ENCODE measurements at regions not wholly inside any gene's neighbourhood (a gene's known extent, or its start where the extent isn't known, plus 50 kb on each side); places are given as distances from the start of the nearest gene placed in this dataset.

- no peaks in the 10 kb centered on the region for H3K9me3 ChIP-seq
- WGBS: 75% methylated on average over 3 of the region's 3 CpGs
- TF ChIP-seq EP300 (IDR thresholded peaks at IDR 0.05) (no peak), POLR2AphosphoS5 (IDR thresholded peaks at IDR 0.05) (no peak), POLR2A (IDR thresholded peaks at IDR 0.05) (no peak)
- H3K27ac ChIP-seq: no peak overlapping the region
- DNase-seq (ENCODE audit: low spot score in 2 of 2): no peak
- H3K4me3 ChIP-seq: no peak overlapping the region
- H3K36me3 ChIP-seq: no peaks in the 10 kb centered on the region
- H3K4me1 ChIP-seq: peaks cover 12% of the 10 kb centered on the region
- no peaks in the 10 kb centered on the region for H3K27me3 ChIP-seq
Observed at GRCh38 chr11:95595541-95595940, 194.0 kb downstream of the FAM76B start.

DNA sequence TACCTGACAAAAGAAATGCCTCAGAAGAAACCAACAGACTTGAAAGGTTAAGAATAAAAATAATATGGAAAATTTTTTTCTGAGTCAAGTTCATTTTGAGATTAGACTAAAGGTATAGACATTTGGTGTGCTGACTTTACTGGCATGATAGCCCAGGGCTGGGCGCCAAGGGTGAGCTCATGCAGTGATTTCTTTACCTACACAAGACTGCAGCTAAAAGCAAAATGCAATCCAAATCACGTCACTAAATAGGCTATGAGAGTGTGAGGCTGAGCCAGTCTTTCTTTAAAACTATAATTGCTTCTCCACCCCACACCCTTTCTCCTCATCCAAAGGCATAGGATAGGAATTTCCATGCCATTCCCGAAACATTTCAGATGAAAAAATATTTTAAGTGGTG lies 196.5 kb downstream of the FAM76B start:
- Histone ChIP-seq H3K4me1 (peaks cover 12% of the 10 kb centered on the region), H3K36me3 (no peaks in the 10 kb centered on the region), H3K27ac (peak overlapping the region; percentile 25), H3K27me3 (no peaks in the 10 kb centered on the region), H3K4me3 (no peak overlapping the region), H3K9me3 (no peaks in the 10 kb centered on the region)
- WGBS: 54% methylated on average over 3 of the region's 3 CpGs
- TF ChIP-seq EP300 (IDR thresholded peaks at IDR 0.05): no peak
- no peak for TF ChIP-seq POLR2A (IDR thresholded peaks at IDR 0.05)
- TF ChIP-seq POLR2AphosphoS5 (IDR thresholded peaks at IDR 0.05): no peak
- TF ChIP-seq, protein P1, sequence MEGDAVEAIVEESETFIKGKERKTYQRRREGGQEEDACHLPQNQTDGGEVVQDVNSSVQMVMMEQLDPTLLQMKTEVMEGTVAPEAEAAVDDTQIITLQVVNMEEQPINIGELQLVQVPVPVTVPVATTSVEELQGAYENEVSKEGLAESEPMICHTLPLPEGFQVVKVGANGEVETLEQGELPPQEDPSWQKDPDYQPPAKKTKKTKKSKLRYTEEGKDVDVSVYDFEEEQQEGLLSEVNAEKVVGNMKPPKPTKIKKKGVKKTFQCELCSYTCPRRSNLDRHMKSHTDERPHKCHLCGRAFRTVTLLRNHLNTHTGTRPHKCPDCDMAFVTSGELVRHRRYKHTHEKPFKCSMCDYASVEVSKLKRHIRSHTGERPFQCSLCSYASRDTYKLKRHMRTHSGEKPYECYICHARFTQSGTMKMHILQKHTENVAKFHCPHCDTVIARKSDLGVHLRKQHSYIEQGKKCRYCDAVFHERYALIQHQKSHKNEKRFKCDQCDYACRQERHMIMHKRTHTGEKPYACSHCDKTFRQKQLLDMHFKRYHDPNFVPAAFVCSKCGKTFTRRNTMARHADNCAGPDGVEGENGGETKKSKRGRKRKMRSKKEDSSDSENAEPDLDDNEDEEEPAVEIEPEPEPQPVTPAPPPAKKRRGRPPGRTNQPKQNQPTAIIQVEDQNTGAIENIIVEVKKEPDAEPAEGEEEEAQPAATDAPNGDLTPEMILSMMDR (IDR thresholded peaks at IDR 0.05): no peak
- DNase-seq (ENCODE audit: low spot score in 2 of 2): no peak

GRCh38 chr11:95592471-95592870 lies 197.1 kb downstream of the FAM76B start:
- peaks cover 12% of the 10 kb centered on the region for H3K4me1 ChIP-seq
- TF ChIP-seq EP300 (IDR thresholded peaks at IDR 0.05) (no peak), POLR2A (IDR thresholded peaks at IDR 0.05) (no peak), POLR2AphosphoS5 (IDR thresholded peaks at IDR 0.05) (no peak)
- TF ChIP-seq, protein P1 (IDR thresholded peaks at IDR 0.05): no peak
- 39% methylated on average over 4 of the region's 4 CpGs for WGBS
- DNase-seq (ENCODE audit: low spot score in 2 of 2): no peak
- H3K27me3 ChIP-seq: no peaks in the 10 kb centered on the region
- no peaks in the 10 kb centered on the region for H3K36me3 ChIP-seq
- peak overlapping the region; percentile 25 for H3K27ac ChIP-seq
- no peaks in the 10 kb centered on the region for H3K9me3 ChIP-seq
- no peak overlapping the region for H3K4me3 ChIP-seq

- TF ChIP-seq POLR2A (IDR thresholded peaks at IDR 0.05) (no peak), POLR2AphosphoS5 (IDR thresholded peaks at IDR 0.05) (no peak)
- no peaks in the 10 kb centered on the region for H3K9me3 ChIP-seq
- peaks cover 10% of the 10 kb centered on the region for H3K4me1 ChIP-seq
- WGBS: 72% methylated on average over 10 of the region's 10 CpGs
- no peak for DNase-seq (ENCODE audit: low spot score in 2 of 2)
- no peaks in the 10 kb centered on the region for H3K36me3 ChIP-seq
- no peak overlapping the region for H3K4me3 ChIP-seq
- no peaks in the 10 kb centered on the region for H3K27me3 ChIP-seq
- no peak overlapping the region for H3K27ac ChIP-seq
Observed at GRCh38 chr11:95589893-95590612, 199.5 kb downstream of the FAM76B start.

- no peaks in the 10 kb centered on the region for H3K36me3 ChIP-seq
- no peak overlapping the region for H3K27ac ChIP-seq
- DNase-seq (ENCODE audit: low spot score in 2 of 2): no peak
- WGBS: 87% methylated on average over 3 of the region's 3 CpGs
- H3K9me3 ChIP-seq: no peaks in the 10 kb centered on the region
- H3K4me3 ChIP-seq: no peak overlapping the region
- TF ChIP-seq POLR2A (IDR thresholded peaks at IDR 0.05): no peak
- TF ChIP-seq POLR2AphosphoS5 (IDR thresholded peaks at IDR 0.05): no peak
- TF ChIP-seq EP300 (IDR thresholded peaks at IDR 0.05): no peak
- peaks cover 10% of the 10 kb centered on the region for H3K4me1 ChIP-seq
- no peaks in the 10 kb centered on the region for H3K27me3 ChIP-seq
Observed at GRCh38 chr11:95588821-95589220, 200.8 kb downstream of the FAM76B start.

DNA sequence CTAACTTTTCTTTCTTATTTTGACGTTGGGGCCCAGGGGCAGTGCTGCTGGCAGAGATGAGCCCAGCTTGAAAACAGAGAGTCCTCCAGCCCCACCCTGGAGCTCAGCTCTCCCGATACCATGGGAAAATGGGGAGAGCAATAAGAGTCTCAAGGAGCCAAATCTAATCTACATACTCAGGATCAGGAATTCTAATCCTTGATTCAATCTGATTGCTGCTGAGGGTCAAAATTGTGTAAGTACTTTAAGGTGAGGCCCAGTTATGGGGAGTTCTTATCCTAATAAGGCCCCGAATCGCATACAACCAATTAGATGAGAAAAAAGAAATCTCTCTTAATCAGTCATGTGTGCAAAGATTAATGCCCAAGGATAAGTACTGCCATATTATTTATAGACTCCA lies 202.9 kb downstream of the FAM76B start:
- Histone ChIP-seq H3K27me3 (no peaks in the 10 kb centered on the region), H3K4me1 (no peaks in the 10 kb centered on the region), H3K9me3 (no peaks in the 10 kb centered on the region), H3K36me3 (no peaks in the 10 kb centered on the region), H3K4me3 (no peak overlapping the region), H3K27ac (no peak overlapping the region)
- WGBS: 85% methylated on average over 4 of the region's 4 CpGs
- TF ChIP-seq POLR2A (IDR thresholded peaks at IDR 0.05) (no peak), EP300 (IDR thresholded peaks at IDR 0.05) (no peak), POLR2AphosphoS5 (IDR thresholded peaks at IDR 0.05) (no peak)
- TF ChIP-seq, protein P1 (IDR thresholded peaks at IDR 0.05): no peak
- no peak for DNase-seq (ENCODE audit: low spot score in 2 of 2)
